ENCODE measurements at regions not wholly inside any gene's neighbourhood (a gene's known extent, or its start where the extent isn't known, plus 50 kb on each side); places are given as distances from the start of the nearest gene placed in this dataset.

- no peaks in the 10 kb centered on the region for H3K4me1 ChIP-seq (ENCODE audit: control insufficient read depth, insufficient read depth, low read length, poor library complexity, severe bottlenecking)
- H3K27ac ChIP-seq (ENCODE audit: insufficient read depth, low read length, poor library complexity, severe bottlenecking): no peak overlapping the region
These were observed 110.4 kb downstream of the DAD1 start for GRCh38 chr14:22478670-22479069.

DNA sequence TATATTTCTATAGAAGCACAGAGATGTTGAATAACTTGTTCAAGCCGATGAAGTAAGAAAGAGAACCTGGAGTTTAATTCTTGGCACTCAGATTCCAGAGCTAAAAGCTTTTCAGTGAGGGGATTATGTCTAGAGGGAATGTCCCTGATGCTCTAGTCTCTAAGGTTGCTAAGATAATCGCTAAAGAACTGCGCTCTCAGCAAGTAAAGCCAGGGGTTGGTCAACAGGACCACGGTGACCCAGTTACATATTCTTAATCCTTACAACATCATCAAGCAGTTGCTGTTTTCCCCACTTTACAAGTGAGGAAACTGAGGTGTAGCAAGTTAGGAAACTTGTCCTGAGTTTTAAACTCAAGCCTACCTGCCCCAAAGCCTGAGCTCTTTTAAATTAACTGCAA is 110.8 kb downstream of the DAD1 start:
- DNase-seq: no peak
- Histone ChIP-seq H3K4me3 (ENCODE audit: insufficient read depth, low read depth, low read length, poor library complexity, severe bottlenecking) (no peak overlapping the region), H3K36me3 (ENCODE audit: control insufficient read depth, insufficient read depth, low read length) (no peaks in the 10 kb centered on the region), H3K4me1 (ENCODE audit: control insufficient read depth, insufficient read depth, low read length, poor library complexity, severe bottlenecking) (no peaks in the 10 kb centered on the region), H3K9me3 (ENCODE audit: control insufficient read depth, low read length) (no peaks in the 10 kb centered on the region), H3K27me3 (replicated peaks; ENCODE audit: control insufficient read depth, insufficient read depth, low read length, poor library complexity, severe bottlenecking) (no peaks in the 10 kb centered on the region), H3K27ac (ENCODE audit: insufficient read depth, low read length, poor library complexity, severe bottlenecking) (no peak overlapping the region)

More at GRCh38 chr14:22478670-22479069, 110.4 kb downstream of the DAD1 start:
- DNase-seq: no peak
- H3K27me3 ChIP-seq (replicated peaks; ENCODE audit: control insufficient read depth, insufficient read depth, low read length, poor library complexity, severe bottlenecking): no peaks in the 10 kb centered on the region
- no peaks in the 10 kb centered on the region for H3K36me3 ChIP-seq (ENCODE audit: control insufficient read depth, insufficient read depth, low read length)
- no peaks in the 10 kb centered on the region for H3K9me3 ChIP-seq (ENCODE audit: control insufficient read depth, low read length)
- H3K4me3 ChIP-seq (ENCODE audit: insufficient read depth, low read depth, low read length, poor library complexity, severe bottlenecking): no peak overlapping the region

DNA sequence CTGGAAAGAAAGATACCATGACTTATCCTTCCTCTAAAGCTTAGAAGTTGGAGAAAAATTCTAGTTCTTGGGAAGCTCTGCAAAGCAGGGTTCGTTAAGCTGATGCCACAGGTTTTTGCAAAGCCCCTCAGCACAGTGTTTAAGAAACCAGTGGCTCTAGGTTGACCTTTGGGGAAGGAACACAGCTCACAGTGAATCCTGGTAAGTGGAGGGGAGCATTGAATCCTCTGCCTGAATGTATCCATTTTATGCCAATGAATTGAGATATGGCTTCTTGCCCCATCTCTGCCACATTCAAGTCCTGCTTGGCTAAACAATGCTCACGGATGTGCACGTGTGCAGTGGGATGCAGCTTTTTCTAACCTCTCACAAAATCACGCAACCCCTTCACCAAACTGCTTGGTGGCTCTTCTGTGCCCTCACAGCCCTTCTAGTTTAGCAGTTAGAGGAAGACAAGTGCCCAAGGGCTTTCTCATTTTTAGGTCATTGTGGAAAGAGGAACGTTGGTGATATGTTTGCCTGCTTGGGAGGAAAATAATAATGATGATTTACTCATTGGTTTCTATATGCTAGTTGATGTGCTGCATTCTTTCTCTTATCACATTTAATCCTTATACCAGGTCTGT is 111.3 kb downstream of the DAD1 start:
- no peaks in the 10 kb centered on the region for H3K36me3 ChIP-seq (ENCODE audit: control insufficient read depth, insufficient read depth, low read length)
- H3K9me3 ChIP-seq (ENCODE audit: control insufficient read depth, low read length): no peaks in the 10 kb centered on the region
- no peak for DNase-seq
- H3K4me1 ChIP-seq (ENCODE audit: control insufficient read depth, insufficient read depth, low read length, poor library complexity, severe bottlenecking): no peaks in the 10 kb centered on the region
- H3K27ac ChIP-seq (ENCODE audit: insufficient read depth, low read length, poor library complexity, severe bottlenecking): no peak overlapping the region
- H3K27me3 ChIP-seq (replicated peaks; ENCODE audit: control insufficient read depth, insufficient read depth, low read length, poor library complexity, severe bottlenecking): no peaks in the 10 kb centered on the region
- no peak overlapping the region for H3K4me3 ChIP-seq (ENCODE audit: insufficient read depth, low read depth, low read length, poor library complexity, severe bottlenecking)

DNA sequence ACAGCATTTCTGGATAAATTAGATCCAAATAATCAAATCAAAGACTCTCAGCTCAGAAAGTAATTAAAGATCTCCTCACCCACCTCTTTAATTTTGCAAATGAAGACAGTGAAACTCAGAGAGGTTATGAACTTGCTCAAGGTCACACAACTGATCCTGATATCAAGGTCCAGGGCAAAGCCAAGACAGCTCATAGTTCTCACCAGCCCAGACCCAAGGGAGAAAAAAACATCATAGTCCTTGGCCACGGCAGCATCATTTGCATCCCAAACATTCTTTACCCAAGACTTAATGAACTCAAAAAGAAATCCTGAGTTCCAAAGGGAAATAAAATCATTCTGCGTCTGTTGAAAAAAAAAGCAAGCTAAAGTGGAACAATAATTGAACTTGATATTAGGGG is 112.1 kb downstream of the DAD1 start:
- Histone ChIP-seq H3K27me3 (replicated peaks; ENCODE audit: control insufficient read depth, insufficient read depth, low read length, poor library complexity, severe bottlenecking) (no peaks in the 10 kb centered on the region), H3K4me1 (ENCODE audit: control insufficient read depth, insufficient read depth, low read length, poor library complexity, severe bottlenecking) (no peaks in the 10 kb centered on the region), H3K27ac (ENCODE audit: insufficient read depth, low read length, poor library complexity, severe bottlenecking) (no peak overlapping the region), H3K4me3 (ENCODE audit: insufficient read depth, low read depth, low read length, poor library complexity, severe bottlenecking) (no peak overlapping the region), H3K9me3 (ENCODE audit: control insufficient read depth, low read length) (no peaks in the 10 kb centered on the region), H3K36me3 (ENCODE audit: control insufficient read depth, insufficient read depth, low read length) (no peaks in the 10 kb centered on the region)
- DNase-seq: no peak

DNA sequence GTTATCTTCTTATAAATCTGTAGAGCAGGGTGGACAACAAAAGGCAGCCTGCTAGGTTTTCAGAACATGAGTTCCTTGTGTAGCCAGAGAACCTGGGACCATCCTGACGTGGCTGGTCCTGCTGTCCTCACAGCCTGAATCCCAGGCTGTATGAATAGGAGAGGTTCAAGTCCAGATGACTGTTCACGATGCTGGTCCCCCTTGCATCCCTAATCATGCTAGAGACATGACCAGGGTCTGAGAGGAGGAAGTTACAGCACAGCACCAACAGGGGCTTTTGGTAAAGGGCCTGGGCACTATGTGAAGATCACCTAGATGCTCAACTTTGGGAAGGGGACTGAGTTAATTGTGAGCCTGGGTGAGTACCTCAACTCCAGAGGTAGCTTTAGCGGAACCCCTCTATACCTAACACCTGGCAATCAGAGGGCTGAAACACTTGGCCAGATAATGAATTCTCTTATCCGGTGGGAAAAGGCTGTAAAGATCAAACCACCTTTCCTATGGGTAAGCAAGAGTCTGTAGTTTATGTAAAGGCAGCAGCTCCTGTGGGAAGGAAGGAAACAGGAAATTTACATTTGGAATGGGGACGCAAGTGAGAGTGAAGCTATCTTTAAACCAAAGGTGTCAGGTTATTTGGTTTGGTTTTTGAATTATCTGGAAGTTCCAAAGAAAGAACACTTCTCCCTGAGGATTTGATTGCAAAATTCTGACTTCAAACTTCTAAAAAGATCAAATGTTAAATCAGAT is 112.8 kb downstream of the DAD1 start:
- no peaks in the 10 kb centered on the region for H3K4me1 ChIP-seq (ENCODE audit: control insufficient read depth, insufficient read depth, low read length, poor library complexity, severe bottlenecking)
- H3K27ac ChIP-seq (ENCODE audit: insufficient read depth, low read length, poor library complexity, severe bottlenecking): no peak overlapping the region
- H3K27me3 ChIP-seq (replicated peaks; ENCODE audit: control insufficient read depth, insufficient read depth, low read length, poor library complexity, severe bottlenecking): no peaks in the 10 kb centered on the region
- DNase-seq: no peak
- no peak overlapping the region for H3K4me3 ChIP-seq (ENCODE audit: insufficient read depth, low read depth, low read length, poor library complexity, severe bottlenecking)
- H3K9me3 ChIP-seq (ENCODE audit: control insufficient read depth, low read length): no peaks in the 10 kb centered on the region
- no peaks in the 10 kb centered on the region for H3K36me3 ChIP-seq (ENCODE audit: control insufficient read depth, insufficient read depth, low read length)

- no peak for DNase-seq
- H3K9me3 ChIP-seq (ENCODE audit: control insufficient read depth, low read length): no peaks in the 10 kb centered on the region
- H3K36me3 ChIP-seq (ENCODE audit: control insufficient read depth, insufficient read depth, low read length): no peaks in the 10 kb centered on the region
- H3K27me3 ChIP-seq (replicated peaks; ENCODE audit: control insufficient read depth, insufficient read depth, low read length, poor library complexity, severe bottlenecking): no peaks in the 10 kb centered on the region
- H3K4me1 ChIP-seq (ENCODE audit: control insufficient read depth, insufficient read depth, low read length, poor library complexity, severe bottlenecking): no peaks in the 10 kb centered on the region
- no peak overlapping the region for H3K27ac ChIP-seq (ENCODE audit: insufficient read depth, low read length, poor library complexity, severe bottlenecking)
- no peak overlapping the region for H3K4me3 ChIP-seq (ENCODE audit: insufficient read depth, low read depth, low read length, poor library complexity, severe bottlenecking)
These were observed 113.6 kb downstream of the DAD1 start for GRCh38 chr14:22475381-22475780.

GRCh38 chr14:22474730-22475351 is 114.2 kb downstream of the DAD1 start:
- no peaks in the 10 kb centered on the region for H3K36me3 ChIP-seq (ENCODE audit: control insufficient read depth, insufficient read depth, low read length)
- no peaks in the 10 kb centered on the region for H3K4me1 ChIP-seq (ENCODE audit: control insufficient read depth, insufficient read depth, low read length, poor library complexity, severe bottlenecking)
- no peak overlapping the region for H3K27ac ChIP-seq (ENCODE audit: insufficient read depth, low read length, poor library complexity, severe bottlenecking)
- no peaks in the 10 kb centered on the region for H3K27me3 ChIP-seq (replicated peaks; ENCODE audit: control insufficient read depth, insufficient read depth, low read length, poor library complexity, severe bottlenecking)
- no peak overlapping the region for H3K4me3 ChIP-seq (ENCODE audit: insufficient read depth, low read depth, low read length, poor library complexity, severe bottlenecking)
- H3K9me3 ChIP-seq (ENCODE audit: control insufficient read depth, low read length): no peaks in the 10 kb centered on the region
- no peak for DNase-seq

- DNase-seq: no peak
- no peaks in the 10 kb centered on the region for H3K9me3 ChIP-seq (ENCODE audit: control insufficient read depth, low read length)
- no peaks in the 10 kb centered on the region for H3K4me1 ChIP-seq (ENCODE audit: control insufficient read depth, insufficient read depth, low read length, poor library complexity, severe bottlenecking)
- no peak overlapping the region for H3K4me3 ChIP-seq (ENCODE audit: insufficient read depth, low read depth, low read length, poor library complexity, severe bottlenecking)
- no peak overlapping the region for H3K27ac ChIP-seq (ENCODE audit: insufficient read depth, low read length, poor library complexity, severe bottlenecking)
- no peaks in the 10 kb centered on the region for H3K27me3 ChIP-seq (replicated peaks; ENCODE audit: control insufficient read depth, insufficient read depth, low read length, poor library complexity, severe bottlenecking)
- H3K36me3 ChIP-seq (ENCODE audit: control insufficient read depth, insufficient read depth, low read length): no peaks in the 10 kb centered on the region
These were observed 115.8 kb downstream of the DAD1 start for GRCh38 chr14:22472935-22473854.

DNA sequence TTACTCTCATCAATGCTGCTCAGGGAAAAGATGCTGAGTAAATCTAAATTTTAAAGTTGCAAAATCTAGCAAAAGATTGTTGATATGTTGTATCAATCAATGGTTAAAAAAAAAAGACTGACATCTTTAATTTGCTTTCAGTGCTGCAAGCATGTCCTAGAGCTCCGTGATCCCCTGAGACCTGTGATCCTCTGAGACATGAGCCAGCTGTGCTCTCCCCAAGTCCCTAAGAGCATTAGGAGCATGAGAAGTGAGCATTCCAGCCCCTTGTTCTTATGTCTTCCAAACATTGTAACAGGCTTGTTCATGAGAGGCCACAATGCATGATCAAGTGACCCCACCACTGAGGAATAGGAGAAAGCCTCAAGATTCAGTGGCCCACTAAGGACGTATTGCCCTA is 116.6 kb downstream of the DAD1 start:
- DNase-seq: no peak
- Histone ChIP-seq H3K27ac (ENCODE audit: insufficient read depth, low read length, poor library complexity, severe bottlenecking) (no peak overlapping the region), H3K4me1 (ENCODE audit: control insufficient read depth, insufficient read depth, low read length, poor library complexity, severe bottlenecking) (no peaks in the 10 kb centered on the region), H3K4me3 (ENCODE audit: insufficient read depth, low read depth, low read length, poor library complexity, severe bottlenecking) (no peak overlapping the region), H3K36me3 (ENCODE audit: control insufficient read depth, insufficient read depth, low read length) (no peaks in the 10 kb centered on the region), H3K27me3 (replicated peaks; ENCODE audit: control insufficient read depth, insufficient read depth, low read length, poor library complexity, severe bottlenecking) (no peaks in the 10 kb centered on the region), H3K9me3 (ENCODE audit: control insufficient read depth, low read length) (no peaks in the 10 kb centered on the region)

All from effector memory CD4-positive, alpha-beta T cell (primary cell).